HG02943 (cell line): ENCODE measurements at regions not wholly inside any gene's neighbourhood (a gene's known extent, or its start where the extent isn't known, plus 50 kb on each side); places are given as distances from the start of the nearest gene placed in this dataset.

Source experiments
- ATAC-seq: cut with Tn5 transposase; IDR thresholded peaks from one replicate; pipeline ENCODE4 v1.9.1; 2021; ENCODE audit warnings: mild to moderate bottlenecking, low read depth, moderate library complexity; ENCODE audit not compliant: unreplicated experiment

DNA sequence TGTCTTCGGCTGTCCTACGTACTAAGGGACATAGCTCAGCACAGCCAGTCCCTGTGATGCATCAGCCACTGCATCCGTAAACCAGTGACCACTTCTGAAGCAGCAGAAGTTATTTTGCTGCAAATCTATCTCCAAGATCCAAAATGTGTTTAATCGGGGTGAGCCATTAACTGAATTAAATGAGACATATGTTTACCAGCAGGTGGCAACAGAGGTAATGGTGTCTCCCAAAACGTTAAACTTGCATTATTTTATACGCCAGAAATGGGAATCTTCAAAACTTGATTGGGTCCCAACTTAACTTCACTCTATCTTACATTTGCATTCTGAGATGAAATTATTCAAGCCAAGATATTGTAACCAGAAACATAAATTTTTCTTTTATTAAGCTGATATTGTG is 75.3 kb upstream of the BOC start:
- ATAC-seq, result no peak

DNA sequence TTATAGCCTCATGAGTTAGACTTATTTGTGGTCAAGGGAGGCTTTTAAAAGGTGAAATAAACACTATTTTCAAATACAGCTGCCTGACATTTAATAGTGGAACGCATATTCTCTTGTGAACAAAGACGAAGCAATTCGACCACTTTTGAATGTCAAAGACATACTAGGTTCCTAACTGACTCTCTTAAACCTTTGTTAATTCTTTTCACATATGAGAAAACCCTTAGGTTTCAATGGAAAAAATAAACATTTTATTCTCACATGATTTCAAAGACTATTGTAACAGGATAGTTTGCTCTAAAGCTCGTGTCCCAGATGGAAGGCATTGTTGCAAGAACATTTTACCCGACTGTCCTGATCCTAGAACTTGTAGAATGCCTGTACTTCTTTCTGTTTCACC is 74.8 kb upstream of the BOC start:
- ATAC-seq, result no peak

DNA sequence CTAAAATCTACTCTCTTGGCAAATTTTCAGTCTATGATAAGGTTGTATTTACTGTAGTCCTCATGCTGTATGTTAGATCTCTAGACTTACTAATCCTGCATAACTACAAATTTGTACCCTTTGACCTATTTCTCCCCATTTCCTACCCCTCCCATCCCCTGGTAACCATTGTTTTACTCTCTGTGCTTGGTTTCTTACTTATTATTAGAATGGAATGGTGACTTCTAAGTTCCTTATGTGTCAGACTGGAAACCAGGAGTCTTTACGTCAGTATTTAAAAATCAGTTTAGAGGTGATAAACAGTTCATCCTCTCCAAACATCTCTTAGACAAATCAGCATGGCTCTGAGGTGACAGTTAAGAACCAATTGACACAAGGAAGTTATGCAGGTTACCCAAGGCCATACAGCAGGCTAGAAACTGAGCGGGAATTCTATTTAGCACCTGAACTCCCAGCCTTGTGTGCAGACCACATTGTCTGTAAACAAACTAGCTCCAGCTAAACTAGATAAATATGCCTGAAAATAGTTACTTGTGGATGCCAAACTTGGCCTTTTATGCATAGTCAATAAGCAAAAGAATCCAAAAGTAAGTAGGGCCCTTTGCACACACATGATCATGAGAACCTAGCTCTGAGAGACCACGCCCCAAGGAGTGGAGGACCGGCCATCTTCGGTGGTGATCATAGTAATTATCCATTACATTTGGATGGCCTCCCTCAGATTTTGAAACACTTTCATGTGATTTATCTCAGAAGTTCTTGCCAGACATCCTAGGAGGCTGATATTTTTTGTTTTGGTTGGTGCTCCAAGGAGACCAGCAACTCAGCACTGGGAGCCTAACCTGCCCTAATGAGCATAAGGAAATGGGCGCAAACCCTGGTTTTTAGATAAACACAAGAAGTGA is 72.3 kb upstream of the BOC start:
- ATAC-seq, result no peak

DNA sequence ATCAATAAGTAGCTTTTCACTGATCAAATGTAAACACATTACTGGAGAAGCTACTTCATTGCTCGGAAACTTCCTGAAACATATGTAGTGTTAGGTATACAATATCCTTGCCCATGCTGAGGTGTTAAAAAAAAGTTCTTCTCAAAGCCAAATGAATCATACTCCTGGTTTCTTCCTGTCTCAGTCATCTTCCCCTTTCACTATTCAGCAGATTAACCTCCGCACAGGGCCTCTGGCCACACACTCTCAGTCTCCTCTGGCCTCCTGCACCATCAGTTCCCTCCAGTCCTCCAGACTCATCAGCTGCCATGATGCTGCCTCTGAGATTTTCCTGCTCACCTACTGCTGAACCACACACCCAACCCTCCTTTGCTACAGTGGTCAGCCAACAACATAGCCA is 70.5 kb upstream of the BOC start:
- ATAC-seq, result no peak

DNA sequence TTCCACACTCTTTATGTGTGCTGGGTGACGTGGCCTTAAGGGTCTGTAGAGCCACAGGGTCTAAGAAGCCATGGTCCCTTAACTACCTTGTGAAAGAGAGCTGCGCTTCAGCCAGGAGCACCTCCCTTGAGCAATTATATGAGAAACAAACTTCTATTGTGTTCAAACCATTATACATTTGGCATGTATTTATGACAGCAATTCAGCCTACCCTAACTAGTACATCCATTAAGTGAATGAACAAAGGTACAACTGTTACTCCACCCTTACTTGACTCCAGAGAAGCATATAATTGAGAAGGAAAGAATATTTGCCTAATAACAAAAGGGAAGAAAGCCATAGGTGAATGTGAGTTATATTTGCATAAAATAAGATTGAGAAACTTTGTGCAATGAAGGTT is 69.8 kb upstream of the BOC start:
- ATAC-seq, result no peak

DNA sequence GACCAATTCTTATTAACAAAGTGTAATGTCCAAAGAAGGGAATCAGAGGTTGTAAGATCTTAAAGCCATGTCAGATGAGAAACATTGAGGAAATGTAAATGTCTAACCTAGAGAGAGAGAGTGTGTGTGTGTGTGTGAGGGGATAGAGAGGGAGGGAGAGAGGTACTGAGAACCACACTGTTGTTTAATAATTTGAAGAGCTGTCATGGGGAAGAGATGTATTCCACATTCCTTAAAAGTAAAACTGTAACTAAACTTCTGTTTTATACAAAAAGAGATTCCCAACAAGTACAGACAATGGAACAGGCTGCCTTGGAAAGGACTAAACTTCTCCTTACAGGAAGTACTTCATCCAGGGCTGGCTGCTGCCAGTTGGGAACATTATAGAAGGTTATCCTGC is 68.9 kb upstream of the BOC start:
- no peak for ATAC-seq

DNA sequence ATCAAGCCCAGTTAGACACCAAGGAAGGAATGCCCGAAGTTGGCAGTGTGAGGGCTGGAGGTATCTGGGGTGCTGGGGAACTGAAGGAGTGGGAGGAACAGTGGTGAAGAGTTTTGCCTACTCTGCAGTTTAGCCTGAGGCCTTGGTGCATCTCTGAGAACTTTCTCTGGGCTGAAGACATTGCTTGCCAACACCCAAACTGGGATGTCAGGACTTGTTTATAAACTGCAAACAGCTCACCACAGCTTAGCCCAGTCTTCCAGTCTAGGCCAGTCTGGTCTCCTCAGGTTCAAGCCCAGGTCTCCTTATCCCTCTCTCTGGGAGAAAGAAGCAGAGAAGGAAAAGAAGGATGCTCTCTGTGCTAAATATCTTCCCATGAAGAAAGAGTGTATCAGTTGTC is 68.0 kb upstream of the BOC start:
- ATAC-seq, result no peak

DNA sequence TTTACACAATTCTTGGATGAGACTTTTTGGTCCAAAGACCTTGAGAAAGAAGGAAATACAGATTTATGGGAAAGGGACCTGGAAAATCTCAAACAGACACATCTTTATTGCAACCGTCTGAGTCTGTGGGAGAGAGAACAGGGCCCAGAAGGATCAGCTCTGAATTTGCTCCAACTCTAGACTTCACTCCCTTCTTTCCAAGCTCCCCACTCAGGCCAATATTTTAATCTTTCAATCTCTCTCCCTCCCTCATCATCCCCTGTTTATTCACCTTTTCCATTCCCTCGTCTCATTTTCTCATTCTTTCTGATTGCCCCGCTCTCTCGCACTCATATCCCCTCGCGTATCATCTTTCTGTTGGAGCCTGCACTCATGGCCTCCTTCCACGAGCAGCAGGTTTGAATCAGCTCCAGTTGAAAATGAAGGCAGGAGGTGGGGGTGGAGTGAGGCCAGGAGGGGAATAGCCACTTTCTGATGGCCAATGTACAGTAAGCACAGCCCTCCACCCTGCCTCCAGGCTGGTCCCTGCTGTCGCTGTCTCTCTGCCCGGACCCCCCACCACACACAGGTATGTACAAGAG is 63.6 kb upstream of the BOC start:
- ATAC-seq, result no peak

DNA sequence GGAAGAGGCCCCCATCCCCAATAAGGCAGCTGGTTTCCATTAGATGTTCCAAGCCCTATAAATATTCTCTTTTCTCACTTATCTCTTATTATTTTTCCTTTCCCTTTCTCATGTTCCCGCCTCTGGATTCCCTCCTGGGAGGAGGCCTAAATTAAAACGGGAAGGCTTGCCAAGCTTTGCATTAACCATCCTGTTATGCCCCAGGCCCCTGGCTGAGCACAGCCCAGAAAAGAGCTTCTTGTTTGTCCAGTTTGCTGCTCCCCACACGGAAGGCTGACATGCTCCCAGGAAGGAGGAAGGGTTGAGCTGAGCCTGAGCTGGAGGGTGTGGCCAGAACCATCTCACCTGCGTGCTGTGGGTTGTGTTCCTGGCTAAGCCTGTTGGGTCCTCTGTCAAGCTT is 63.1 kb upstream of the BOC start:
- no peak for ATAC-seq

DNA sequence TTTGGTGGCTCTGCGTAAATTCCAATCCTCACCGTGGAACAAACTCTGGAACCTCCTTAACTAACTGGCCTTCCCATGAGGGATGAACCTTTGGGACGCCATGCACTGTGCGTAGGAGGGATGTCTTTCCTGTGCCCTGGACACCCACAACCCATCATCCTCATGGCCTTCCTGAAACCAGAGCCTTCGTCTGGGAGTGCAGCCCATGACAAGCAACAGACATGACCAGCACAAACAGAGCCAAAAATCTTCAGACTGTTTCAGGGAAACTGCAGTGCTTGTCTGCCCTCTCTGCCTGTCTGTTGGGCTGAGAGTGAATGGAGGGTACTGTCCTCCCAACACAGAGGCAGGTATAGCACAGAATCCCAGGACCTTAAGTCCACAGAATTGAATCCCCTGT is 61.1 kb upstream of the BOC start:
- no peak for ATAC-seq

DNA sequence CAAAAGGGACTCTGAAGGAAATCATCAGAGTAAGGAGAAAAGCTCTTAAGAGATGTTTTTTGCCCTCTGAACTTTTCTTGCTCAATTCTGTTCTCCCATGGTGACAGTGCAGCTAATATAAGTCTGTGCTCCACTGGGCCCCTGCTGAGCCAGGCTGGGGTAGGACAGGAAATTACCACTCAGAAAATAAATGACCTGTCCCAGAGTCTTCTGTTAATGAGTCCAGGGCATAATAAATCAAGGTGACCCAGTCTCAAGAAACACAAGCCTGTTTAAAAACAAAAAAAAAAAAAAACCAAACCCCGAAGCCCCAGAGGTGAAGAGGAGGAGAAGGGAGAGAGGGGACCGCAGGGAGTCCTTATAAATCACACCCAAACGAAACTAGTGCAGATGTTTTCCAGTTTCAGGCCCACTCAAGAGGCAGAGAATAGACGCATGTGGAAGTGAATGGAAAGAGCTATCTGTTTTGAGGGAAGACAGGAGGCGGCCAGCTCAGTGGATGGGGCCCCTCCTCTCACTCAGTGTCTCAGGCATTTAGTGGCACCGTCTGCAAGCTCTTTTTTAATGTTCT is 59.8 kb upstream of the BOC start:
- no peak for ATAC-seq

DNA sequence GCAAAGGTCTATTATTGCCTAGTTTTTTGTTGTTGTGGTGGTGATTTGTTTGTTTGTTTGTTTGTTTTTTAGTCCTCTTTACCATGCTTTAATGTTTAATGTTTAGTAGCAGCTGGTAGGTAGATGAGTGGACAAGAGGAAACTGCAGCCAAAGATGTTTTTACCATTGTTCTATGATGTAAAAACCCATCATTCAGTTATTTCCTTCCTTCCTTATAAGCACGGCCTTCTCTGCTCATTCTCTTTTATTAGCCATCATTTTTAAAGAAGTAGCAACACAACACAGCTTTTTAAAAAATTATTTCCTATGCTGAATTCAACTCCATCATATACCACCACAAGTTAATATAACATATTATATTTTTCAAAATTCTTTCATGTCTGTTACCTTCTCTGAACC is 58.5 kb upstream of the BOC start:
- no peak for ATAC-seq

DNA sequence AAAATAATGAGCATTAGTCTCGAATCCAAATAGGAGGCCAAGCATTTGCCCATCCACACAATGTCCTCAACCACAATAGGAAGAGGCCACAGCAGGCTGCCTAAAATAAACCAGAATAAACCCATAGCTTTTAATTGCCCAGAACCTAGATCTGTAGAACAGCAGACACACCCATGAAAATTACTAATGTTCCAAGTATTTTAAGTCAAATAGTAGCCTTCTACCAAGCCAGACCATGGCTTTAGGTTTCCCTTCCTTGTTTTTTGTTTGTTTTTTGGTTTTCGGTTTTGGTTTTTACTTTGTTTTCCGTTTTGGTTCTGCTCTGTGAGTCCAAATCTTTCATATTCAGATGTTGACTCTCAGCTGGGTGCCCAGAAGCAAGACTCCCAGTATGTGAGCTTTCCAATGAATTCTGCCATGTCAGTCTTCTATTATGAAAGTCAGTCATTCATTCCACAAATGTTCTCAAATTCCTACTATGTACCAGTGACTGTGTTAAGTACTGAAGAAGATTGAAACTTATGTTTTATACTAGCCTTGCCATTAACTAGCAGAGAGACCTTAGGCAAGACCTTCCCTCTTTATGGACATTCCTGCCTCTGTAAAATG is 57.8 kb upstream of the BOC start:
- peak; percentile 85 for ATAC-seq

DNA sequence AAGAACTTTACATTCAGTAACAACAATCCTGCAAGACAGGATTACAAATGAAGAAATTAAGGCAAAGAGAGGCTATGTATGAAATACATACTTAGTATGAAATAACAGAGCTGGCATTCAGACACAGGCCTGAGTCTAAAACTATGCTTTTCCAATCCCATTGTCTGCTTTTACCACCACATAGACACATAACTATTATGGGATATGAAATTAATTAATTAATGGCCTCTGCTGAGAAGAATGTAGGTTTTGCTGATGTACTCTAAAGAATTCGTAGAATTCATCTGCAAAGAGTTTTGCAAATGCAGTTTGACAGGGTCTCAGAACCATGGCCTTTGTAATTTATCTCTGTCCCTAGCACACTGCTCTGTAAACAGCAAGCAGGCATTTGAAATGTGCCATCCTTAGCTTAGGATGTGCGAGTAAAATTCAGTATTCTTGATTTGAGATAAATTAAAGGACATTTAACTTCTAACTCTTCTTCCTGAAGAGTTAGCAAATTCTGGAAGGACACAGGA is 54.5 kb upstream of the BOC start:
- no peak for ATAC-seq

DNA sequence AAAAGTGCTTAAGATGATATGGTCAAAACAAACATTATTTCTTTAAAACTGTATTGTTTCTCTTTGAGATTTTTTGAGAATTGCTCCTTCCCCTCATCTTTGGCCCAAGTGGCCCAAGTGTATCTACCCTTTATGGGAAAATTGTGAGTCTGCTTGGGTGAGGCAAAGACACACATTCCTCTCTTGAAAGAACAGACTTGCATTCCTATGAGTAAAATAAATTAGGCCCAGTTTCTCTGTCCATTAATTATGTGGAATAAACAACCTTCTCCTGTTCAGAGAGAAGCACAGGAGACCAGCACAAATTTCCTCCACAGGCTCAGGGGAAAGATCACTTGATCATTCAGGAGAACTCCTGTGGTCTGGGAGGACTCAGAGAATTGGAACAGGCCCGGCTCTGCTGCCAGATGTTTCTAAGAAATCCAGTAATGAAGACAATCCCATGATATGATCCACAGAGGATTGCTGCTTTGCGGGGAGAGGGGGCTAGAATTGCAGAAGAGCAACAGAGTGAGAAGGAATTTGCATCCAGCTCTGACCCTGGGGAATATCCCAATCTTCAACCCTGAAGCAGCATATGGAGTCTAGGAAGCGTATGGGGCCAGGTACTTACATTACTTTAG is 53.8 kb upstream of the BOC start:
- no peak for ATAC-seq

DNA sequence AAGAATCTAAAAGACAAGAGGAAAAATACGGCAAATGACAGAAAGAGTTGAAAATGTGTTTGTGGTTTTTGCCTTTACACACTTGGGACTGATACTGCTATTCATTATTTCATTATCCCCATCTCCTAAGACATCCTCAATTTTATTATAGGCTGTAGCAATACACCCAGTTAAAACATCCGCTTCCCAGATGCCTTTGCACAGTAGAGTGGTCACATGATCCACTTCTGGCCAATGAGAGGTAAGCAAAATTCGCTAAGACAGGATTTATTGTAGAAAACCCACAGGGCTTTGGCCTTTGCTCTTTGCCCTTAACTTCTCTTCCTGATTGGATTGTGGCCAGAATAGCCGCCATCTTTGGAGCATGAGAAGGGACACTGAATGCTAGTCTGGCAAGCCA is 53.2 kb upstream of the BOC start:
- ATAC-seq, result no peak
